ENCODE measurements at regions not wholly inside any gene's neighbourhood (a gene's known extent, or its start where the extent isn't known, plus 50 kb on each side); places are given as distances from the start of the nearest gene placed in this dataset.

GRCh38 chr4:34362654-34363053 lies 1881.7 kb downstream of the ARAP2 start:
- Histone ChIP-seq H3K79me2 (no peaks in the 10 kb centered on the region), H3K4me3 (no peak overlapping the region), H3K36me3 (replicated peaks; ENCODE audit: insufficient read depth, low read depth) (no peaks in the 10 kb centered on the region), H2AFZ (no peak overlapping the region), H3K4me2 (no peak overlapping the region), H4K20me1 (ENCODE audit: insufficient read depth, poor library complexity, severe bottlenecking) (no peaks in the 10 kb centered on the region), H3K27me3 (no peaks in the 10 kb centered on the region), H3K9me2 (replicated peaks; ENCODE audit: insufficient read depth) (no peaks in the 10 kb centered on the region), H3K27ac (no peak overlapping the region), H3K9me3 (ENCODE audit: low read depth) (no peaks in the 10 kb centered on the region), H3K4me1 (ENCODE audit: insufficient read depth) (no peaks in the 10 kb centered on the region)
- no peak for TF ChIP-seq EZH2phosphoT487 (IDR thresholded peaks at IDR 0.05; ENCODE audit: low read depth, severe bottlenecking, unreplicated experiment)
- TF ChIP-seq CTCF (IDR thresholded peaks at IDR 0.05; ENCODE audit: poor library complexity): no peak
- no peak for TF ChIP-seq EZH2 (IDR thresholded peaks at IDR 0.05; ENCODE audit: borderline replicate concordance)
- DNase-seq (ENCODE audit: low spot score): peak; percentile 5

GRCh38 chr4:34363842-34364241 lies 1880.5 kb downstream of the ARAP2 start:
- Histone ChIP-seq H3K9me2 (replicated peaks; ENCODE audit: insufficient read depth) (no peaks in the 10 kb centered on the region), H3K4me1 (ENCODE audit: insufficient read depth) (no peaks in the 10 kb centered on the region), H3K79me2 (no peaks in the 10 kb centered on the region), H3K36me3 (replicated peaks; ENCODE audit: insufficient read depth, low read depth) (no peaks in the 10 kb centered on the region), H3K4me2 (no peak overlapping the region), H2AFZ (no peak overlapping the region), H3K27me3 (no peaks in the 10 kb centered on the region), H3K27ac (no peak overlapping the region), H3K4me3 (no peak overlapping the region), H4K20me1 (ENCODE audit: insufficient read depth, poor library complexity, severe bottlenecking) (no peaks in the 10 kb centered on the region), H3K9me3 (ENCODE audit: low read depth) (no peaks in the 10 kb centered on the region)
- 88% methylated on average over 2 of the region's 2 CpGs for WGBS (ENCODE audit: low lambda C conversion rate, missing lambda C conversion rate)
- TF ChIP-seq CTCF (IDR thresholded peaks at IDR 0.05; ENCODE audit: poor library complexity): no peak
- no peak for TF ChIP-seq EZH2 (IDR thresholded peaks at IDR 0.05; ENCODE audit: borderline replicate concordance)
- no peak for TF ChIP-seq EZH2phosphoT487 (IDR thresholded peaks at IDR 0.05; ENCODE audit: low read depth, severe bottlenecking, unreplicated experiment)
- no peak for DNase-seq (ENCODE audit: low spot score)

GRCh38 chr4:34365946-34366345 lies 1878.4 kb downstream of the ARAP2 start:
- no peaks in the 10 kb centered on the region for H4K20me1 ChIP-seq (ENCODE audit: insufficient read depth, poor library complexity, severe bottlenecking)
- no peaks in the 10 kb centered on the region for H3K4me1 ChIP-seq (ENCODE audit: insufficient read depth)
- WGBS (ENCODE audit: low lambda C conversion rate, missing lambda C conversion rate): 85% methylated on average over 2 of the region's 2 CpGs
- no peak overlapping the region for H3K27ac ChIP-seq
- no peak for TF ChIP-seq EZH2phosphoT487 (IDR thresholded peaks at IDR 0.05; ENCODE audit: low read depth, severe bottlenecking, unreplicated experiment)
- no peak for TF ChIP-seq CTCF (IDR thresholded peaks at IDR 0.05; ENCODE audit: poor library complexity)
- no peak for TF ChIP-seq EZH2 (IDR thresholded peaks at IDR 0.05; ENCODE audit: borderline replicate concordance)
- no peaks in the 10 kb centered on the region for H3K27me3 ChIP-seq
- no peaks in the 10 kb centered on the region for H3K79me2 ChIP-seq
- H3K9me3 ChIP-seq (ENCODE audit: low read depth): no peaks in the 10 kb centered on the region
- DNase-seq (ENCODE audit: low spot score): no peak
- H3K4me3 ChIP-seq: no peak overlapping the region
- H3K4me2 ChIP-seq: no peak overlapping the region
- no peaks in the 10 kb centered on the region for H3K36me3 ChIP-seq (replicated peaks; ENCODE audit: insufficient read depth, low read depth)
- no peak overlapping the region for H2AFZ ChIP-seq
- no peaks in the 10 kb centered on the region for H3K9me2 ChIP-seq (replicated peaks; ENCODE audit: insufficient read depth)

- no peak for DNase-seq (ENCODE audit: low spot score)
- no peaks in the 10 kb centered on the region for H3K27me3 ChIP-seq
- H3K4me3 ChIP-seq: no peak overlapping the region
- H3K4me1 ChIP-seq (ENCODE audit: insufficient read depth): no peaks in the 10 kb centered on the region
- no peak overlapping the region for H3K27ac ChIP-seq
- WGBS (ENCODE audit: low lambda C conversion rate, missing lambda C conversion rate): 85% methylated on average over 2 of the region's 2 CpGs
- no peak overlapping the region for H3K4me2 ChIP-seq
- no peak for TF ChIP-seq EZH2phosphoT487 (IDR thresholded peaks at IDR 0.05; ENCODE audit: low read depth, severe bottlenecking, unreplicated experiment)
- TF ChIP-seq EZH2 (IDR thresholded peaks at IDR 0.05; ENCODE audit: borderline replicate concordance): no peak
- TF ChIP-seq CTCF (IDR thresholded peaks at IDR 0.05; ENCODE audit: poor library complexity): no peak
- no peaks in the 10 kb centered on the region for H4K20me1 ChIP-seq (ENCODE audit: insufficient read depth, poor library complexity, severe bottlenecking)
- H3K9me3 ChIP-seq (ENCODE audit: low read depth): no peaks in the 10 kb centered on the region
- no peak overlapping the region for H2AFZ ChIP-seq
- no peaks in the 10 kb centered on the region for H3K9me2 ChIP-seq (replicated peaks; ENCODE audit: insufficient read depth)
- H3K36me3 ChIP-seq (replicated peaks; ENCODE audit: insufficient read depth, low read depth): no peaks in the 10 kb centered on the region
- H3K79me2 ChIP-seq: no peaks in the 10 kb centered on the region
These were observed 1872.6 kb downstream of the ARAP2 start for GRCh38 chr4:34371676-34372075.
